ENCODE measurements at regions not wholly inside any gene's neighbourhood (a gene's known extent, or its start where the extent isn't known, plus 50 kb on each side); places are given as distances from the start of the nearest gene placed in this dataset.

DNA sequence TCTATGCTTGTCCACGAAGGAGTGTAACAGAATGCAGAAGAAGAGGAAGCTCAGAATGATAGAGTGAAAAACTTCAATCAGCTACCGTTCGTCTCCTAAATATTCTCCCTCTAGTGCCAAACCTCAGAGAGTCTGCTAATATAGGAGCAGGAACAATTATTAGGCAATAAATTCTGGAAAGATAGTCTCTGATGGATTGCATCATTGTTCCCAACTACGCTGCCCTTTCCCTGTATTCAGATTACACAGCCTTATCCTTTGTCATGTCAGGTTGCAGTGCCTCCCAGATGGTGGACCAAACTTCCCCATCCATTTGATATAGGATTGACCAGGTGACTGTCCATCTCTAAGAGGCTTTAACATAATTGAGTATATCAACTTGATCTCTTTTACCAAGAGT is 811.5 kb upstream of the CHAC2 start:
- no peak for DNase-seq (ENCODE audit: low spot score)

DNA sequence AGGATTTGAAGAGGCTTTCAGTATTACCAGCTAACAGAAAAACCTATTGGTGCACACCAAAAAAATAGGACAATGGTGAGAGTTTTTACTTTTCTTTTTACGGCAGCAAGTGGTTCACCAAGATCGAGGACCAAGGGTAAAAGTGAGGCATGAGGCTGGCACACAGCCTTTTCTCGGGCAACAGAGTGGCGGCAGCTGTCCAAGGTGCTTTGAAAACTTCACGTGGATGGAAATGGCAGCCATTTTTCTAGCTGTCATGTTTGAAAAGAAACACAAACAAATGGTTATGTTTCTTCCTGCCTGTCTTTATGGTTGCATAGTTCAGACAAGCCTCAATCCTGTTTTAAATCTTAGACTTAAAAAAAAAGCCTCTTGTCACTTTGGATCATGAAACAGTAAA is 812.5 kb upstream of the CHAC2 start:
- no peak for DNase-seq (ENCODE audit: low spot score)

DNA sequence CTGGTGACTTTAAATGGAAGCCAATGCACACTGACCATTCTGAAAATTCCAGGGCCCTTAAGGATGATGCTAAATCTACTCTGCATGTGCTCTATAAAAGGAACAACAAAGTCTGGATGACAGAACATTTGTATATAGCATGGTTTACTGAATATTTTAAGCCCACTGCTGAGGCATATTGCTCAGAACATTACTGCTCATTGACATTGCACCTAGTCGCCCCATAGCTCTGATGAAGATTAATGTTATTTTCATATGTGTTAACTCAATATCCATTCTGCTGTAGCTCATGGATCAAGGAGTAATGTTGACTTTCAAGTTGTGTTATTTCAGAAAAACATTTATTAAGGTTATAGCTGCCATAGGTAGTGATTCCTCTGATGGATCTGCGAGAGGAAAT is 827.5 kb upstream of the CHAC2 start:
- DNase-seq (ENCODE audit: low spot score) = no peak

DNA sequence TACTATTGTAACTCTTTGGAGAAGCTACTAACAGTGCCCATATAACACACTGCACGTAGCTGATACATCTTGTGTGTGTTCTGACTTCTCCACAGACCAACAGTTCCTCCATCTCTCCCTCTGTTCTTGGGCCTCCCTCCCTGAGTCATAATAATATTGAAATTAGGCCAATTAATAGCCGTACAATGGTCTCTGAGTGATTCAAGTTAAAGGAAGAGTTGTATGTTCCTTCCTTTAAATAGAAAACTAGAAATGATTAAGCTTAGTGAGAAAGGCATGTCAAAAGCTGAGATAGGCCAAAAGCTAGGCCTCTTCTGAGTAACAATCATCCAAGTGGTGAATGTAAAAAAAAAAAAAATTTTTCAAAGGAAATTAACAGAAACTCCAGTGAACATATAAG is 828.4 kb upstream of the CHAC2 start:
- no peak for DNase-seq (ENCODE audit: low spot score)

DNA sequence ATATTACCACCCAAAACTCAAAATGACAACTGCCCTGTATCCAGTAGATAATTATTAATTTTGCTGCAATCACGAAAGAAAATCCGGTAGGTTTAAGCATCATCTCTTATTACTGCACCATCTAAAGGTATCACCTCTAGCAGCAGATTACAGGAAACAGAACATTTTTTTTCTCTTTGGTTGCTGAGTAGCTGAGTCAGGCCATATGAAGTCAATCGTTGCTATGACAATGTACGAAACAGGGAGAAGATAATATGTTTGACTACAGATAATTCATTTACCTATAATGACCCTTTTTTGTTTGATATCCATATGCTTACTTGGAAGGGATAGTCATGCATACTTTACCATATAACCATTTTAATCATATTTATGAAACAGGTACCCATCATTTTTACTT is 831.6 kb upstream of the CHAC2 start:
- DNase-seq (ENCODE audit: low spot score) = no peak

DNA sequence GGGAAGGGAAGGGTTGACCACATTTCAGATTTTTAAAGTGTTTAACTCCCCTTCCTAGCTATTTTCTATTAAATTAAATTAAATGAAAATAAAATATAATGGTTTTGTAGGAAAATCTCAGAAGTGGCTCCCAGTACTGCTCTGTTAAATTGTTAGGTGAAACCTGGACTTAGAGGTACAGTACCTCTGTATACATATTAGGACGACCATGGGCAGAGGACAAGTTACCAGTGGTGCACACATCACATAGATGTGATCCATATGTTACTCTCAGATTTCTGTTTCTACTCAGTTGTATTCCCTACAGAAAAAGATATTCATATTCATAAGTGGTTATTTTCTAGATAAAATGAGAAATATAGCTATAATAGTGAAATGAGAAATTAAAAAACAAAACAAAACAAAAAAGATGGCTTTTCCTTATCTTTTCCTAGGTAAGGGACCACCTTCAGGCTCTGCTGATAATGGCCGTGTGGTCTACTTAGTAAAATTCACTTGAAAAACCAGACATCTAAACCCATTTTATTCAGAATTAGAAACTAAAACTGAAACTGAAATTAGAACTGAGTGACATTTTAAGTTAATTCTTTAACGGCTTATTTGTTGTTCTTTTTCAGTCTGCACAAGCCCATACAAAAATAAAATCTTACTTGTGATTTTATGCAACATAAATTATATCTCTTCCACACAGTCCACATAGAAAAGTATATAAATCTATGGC is 832.5 kb upstream of the CHAC2 start:
- DNase-seq (ENCODE audit: low spot score) = no peak

DNA sequence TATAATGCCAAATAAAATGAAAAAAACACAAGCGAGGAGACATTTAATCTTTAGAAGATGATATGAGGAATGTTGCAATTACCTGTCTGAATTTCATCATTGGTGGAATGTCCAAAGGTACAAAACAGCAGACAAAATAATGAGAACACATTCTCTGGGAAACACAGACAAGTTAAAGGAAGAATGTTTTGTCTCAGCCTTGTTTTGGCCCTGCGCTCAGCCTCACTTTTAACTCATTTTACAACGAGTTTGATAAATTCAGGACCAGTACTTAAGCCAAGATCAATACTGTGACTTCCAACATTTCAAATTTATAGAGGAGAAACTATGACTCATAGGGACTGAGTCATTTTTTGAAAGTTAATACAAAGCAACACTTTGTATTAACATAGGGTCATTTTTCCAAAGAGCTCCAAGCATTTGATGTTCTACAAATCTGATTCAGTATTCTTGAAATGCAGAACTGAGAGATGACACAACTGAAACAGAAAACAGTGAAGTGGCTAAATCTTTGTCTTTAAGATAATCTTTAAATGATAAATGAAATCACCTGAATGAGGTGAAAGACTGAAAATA is 833.2 kb upstream of the CHAC2 start:
- DNase-seq (ENCODE audit: low spot score) = peak; percentile 5

DNA sequence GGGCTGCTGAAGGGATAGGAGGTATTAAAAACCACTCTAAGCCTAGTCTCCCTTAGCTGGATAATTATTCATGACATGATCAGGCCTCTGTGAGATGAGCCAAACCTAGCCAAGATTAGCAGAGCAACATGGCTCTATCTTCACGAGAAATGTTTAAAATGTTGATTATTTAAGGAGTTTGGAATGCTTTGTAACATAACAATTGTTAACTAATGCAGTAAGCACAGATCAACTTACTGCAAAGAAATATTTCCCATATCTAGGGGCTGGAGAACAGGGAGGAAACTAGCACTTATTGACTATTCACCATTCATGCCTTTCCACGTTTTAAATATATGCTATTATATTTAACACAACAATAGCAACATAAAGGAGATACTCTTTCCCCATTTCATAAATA is 833.7 kb upstream of the CHAC2 start:
- no peak for DNase-seq (ENCODE audit: low spot score)

DNA sequence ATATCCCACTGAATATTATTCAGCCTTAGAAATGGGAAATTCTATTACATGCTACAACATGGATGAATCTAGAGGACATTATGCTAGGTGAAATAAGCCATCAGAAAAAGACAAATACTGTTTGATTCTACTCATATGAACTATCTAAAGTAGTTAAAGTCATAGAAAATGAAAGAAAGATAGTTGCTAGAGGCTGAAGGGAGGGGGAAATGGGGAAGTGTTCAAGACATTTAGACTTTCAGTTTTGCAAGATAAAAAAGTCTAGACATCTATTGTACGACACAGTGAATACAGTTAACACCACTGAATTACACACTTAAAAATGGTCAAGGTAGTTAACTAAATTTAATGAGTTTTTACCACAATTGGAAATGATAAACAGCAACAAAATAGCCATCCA is 835.9 kb upstream of the CHAC2 start:
- no peak for DNase-seq (ENCODE audit: low spot score)

DNA sequence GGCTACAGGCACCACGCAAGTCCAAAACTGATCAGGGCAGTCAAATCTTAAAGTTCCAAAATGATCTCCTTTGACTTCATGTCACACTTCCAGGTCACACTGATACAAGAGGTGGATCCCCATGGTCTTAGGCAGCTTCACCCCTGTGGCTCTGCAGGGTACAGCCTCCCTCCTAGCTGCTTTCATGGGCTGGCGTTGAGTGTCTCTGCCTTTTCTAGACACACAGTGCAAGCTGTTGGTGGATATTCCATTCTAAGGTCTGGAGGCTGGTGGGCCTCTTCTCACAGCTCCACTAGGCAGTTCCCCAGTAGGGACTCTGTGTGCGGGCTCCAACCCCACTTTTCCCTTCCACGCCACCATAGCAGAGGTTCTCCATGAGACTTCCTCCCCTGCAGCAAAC is 838.2 kb upstream of the CHAC2 start:
- DNase-seq (ENCODE audit: low spot score) = no peak

DNA sequence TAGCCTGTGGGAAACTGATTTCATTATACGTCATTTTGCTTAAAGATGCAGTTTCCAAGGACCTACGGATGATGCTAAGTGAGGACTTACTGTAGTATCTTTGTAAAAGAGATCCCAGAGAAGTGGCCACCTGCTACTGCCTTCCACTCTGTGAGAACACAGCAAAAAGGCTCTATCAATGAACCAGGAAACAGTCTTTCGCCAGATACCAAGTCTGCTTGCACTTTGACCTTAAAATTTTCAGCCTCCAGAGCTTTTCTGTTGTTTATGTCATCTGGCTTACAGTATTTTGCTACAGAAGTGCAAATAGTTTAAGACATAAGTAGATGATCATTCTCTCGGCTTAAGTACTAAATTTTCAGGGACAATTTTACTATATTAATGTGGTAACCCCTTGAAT is 847.9 kb upstream of the CHAC2 start:
- no peak for DNase-seq (ENCODE audit: low spot score)

DNA sequence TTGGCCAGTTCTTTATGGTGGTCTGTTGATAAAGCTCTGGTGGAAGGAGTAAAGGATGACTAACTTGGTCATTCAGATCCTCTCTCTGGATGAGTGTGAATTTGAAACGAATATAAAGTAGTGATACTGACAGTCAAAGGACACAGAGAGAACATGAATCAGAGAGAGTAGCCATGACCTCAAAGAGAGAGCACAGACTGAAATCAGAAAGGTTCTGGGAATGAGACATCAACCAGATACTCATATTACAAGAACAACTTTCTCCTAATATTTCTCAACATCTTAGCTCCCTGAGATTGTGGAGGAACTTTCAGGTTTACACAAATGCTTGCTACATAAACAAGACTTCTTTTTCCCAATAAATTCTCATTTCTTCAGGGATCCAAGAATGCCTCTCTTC is 849.1 kb upstream of the CHAC2 start:
- peak; percentile 3 for DNase-seq (ENCODE audit: low spot score)

DNA sequence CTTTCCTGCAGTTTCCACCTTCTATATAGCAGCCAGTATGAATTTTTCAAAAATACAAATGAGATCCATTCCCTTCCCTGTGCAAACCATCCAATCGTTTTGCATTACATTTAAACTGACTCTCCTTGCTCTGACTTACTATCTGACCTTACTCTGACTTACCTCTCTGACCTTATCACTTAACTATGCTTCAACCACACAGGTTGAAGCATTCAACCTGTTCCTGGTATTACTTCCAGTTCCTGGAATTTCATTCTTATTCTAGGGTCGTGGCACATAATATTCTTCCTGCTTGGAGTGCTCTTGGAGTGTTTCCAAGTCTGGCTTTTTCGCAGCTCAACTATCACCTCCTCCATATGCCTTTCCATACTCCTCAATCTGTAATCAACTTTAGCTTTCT is 850.6 kb upstream of the CHAC2 start:
- no peak for DNase-seq (ENCODE audit: low spot score)

DNA sequence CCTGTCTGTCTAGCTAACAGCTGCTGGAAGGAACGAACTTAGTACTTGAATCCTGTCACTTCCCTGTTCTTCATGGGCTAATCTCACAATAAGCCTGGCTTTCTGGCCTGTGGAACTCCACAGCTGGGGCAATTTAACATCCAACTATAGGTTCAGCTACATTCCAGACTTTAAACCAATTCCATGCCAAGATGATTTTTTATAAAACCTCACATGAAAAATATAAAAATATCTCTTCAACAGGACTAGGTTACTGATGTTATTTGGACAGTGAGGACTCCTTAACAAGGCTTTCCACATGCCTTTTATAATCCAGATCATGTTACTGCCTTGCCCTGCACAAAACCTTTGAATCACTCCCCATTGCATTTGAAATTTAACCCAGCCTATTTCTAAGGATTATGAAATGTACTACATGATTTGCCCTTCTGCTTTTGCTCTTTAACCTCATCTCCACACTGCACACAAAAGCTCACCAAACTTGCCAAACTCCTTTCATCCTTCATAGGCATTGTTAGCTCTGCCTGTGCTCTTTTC is 863.2 kb upstream of the CHAC2 start:
- DNase-seq (ENCODE audit: low spot score) = peak; percentile 56

DNA sequence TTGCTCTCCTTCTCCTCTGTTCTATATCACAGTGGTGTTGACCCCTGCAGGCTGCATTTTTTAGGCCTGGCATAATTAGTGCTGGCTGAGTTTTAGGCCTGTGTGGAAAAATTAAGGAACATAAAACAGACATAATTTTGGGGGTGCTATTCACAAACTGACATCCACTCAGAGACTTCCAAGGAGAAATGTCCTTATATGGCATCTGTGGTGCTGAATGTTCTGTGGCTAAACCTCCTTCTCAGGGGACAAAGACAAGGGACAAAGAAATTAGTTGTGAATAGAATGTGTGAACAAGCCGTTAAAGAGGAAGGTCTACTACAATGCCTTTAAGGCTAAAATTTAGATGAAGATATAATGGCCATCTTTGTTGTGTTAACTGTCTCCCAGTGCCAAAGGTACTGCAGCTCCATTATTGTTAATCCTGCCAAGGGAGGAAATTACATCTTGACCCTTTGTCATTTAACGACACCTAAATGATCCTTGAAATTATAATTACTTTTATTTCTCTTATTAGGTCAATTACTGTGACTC is 870.0 kb upstream of the CHAC2 start:
- DNase-seq (ENCODE audit: low spot score) = no peak

DNA sequence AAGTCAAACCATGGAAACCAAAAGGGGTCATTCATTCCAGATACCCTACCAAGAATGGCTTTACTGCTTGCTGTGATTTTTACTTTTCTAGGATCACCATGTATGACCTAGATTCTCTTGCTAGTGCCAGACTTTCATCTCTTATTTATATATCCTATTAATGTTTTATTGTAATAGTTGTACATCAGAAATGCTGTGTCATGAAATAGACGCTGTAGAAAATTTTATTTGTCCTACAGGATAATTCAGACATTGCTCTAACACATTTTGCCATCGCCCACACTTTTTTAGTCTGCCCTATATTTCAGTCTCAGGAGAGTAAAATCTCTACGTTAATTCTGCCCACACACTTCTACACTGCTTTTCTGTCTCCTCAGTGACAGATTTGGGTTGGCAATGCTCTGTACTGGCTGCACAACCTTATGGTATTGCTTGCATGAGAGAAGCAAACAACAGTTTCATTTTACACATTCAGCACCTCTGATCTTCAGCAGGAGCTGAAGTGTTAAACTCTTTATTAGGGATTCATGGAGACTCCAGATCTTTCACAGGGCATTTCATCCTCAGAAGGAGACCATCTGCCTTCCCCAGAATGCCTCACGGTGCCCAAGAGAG is 871.8 kb upstream of the CHAC2 start:
- DNase-seq (ENCODE audit: low spot score) = no peak

DNA sequence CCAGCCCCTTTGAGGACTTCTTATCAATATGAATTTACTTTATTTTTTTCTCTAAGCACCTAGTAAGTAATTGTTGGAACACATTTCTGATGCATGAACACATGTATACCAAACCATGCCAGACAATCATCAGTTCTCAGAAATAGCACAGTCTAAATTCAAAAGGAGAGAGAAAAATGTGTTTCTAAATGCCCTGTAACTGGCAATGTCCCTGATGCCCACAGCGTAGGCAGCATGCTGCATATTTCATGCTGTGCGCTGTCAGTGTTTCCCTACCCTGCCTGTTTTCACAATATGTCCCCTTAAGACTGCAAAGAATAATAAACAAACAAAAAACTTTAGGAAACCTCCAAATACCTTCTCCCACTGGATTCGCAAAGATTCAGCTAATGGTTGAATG is 881.0 kb upstream of the CHAC2 start:
- DNase-seq (ENCODE audit: low spot score) = no peak

DNA sequence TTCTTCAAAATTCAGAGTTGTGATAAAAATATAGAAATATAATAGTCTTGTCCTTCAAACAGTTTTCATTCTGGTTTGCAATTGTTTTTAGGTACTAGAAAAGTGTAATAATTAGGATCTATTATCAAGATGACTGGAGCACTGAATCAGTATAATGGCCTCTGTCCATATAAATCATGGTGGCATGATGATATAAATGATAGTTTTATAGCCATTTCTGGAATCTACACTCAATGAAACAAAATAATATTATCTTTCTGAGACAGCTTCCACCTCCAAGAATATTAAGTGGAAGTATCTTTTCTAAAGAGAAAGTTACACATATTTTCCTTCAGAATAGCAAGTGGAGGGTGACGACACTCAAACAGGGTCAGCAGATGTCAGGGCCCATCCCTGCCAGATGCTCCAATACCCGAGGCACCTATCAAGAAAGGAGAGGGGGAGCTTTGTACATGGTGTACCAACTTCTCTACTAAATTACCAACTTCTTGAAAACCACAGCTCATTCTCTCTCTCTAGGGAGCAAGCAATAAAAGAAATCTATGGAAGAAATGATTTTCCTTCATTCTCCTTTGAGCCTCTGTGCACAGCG is 882.7 kb upstream of the CHAC2 start:
- no peak for DNase-seq (ENCODE audit: low spot score)

DNA sequence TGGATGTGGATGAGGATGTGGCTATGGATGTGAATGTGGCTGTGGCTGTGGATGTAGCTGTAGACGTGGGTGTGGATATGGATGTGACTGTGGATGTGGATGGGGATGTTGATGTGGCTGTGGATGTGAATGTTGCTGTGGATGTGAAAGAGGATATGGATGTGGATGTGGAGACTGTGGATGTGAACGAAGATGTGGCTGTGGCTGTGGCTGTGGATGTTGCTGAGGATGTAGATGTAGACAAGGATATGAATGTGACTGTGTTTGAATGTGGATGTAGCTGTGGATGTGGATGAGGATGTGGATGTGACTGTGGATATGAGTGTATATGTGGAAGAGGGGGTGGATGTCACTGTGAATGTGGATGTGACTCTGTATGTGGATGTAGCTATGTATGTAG is 884.6 kb upstream of the CHAC2 start:
- no peak for DNase-seq (ENCODE audit: low spot score)

DNA sequence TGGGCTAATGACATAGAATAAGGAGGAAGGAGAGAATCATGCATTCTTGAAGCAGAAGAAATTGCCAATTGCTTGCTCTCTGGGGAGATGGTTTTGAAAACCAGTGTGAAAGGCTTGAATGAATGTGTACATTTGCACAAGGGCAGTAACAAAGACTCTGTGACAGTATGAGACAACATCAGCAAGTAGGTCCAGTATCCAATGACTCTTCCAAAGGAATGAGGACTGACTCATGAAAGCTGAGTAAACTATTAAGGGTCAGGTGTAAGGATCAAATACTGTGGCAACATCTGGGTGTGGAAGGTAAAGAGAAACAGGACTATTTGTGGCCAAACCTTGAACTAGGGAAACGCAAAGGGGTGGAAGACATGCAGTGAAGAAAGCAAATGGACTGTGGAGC is 886.0 kb upstream of the CHAC2 start:
- DNase-seq (ENCODE audit: low spot score) = peak; percentile 7

DNA sequence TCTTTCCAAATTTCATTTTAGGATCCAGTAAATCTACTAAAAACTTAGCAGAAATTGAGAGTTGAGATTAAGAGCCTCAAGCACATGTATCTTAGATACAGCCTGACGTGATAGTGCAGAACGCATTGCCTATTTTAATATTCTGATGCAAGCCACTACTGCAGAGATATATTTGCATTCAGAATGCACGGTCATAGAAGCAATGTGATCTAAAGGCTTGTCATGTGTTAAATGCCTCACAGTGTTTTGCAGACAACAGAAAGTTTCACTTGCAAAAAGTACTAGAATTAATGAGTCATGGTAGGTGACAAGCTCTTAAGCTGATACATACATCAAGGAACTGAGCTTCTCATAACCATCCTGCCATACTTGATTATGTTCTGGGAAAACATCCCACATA is 886.7 kb upstream of the CHAC2 start:
- peak; percentile 13 for DNase-seq (ENCODE audit: low spot score)

DNA sequence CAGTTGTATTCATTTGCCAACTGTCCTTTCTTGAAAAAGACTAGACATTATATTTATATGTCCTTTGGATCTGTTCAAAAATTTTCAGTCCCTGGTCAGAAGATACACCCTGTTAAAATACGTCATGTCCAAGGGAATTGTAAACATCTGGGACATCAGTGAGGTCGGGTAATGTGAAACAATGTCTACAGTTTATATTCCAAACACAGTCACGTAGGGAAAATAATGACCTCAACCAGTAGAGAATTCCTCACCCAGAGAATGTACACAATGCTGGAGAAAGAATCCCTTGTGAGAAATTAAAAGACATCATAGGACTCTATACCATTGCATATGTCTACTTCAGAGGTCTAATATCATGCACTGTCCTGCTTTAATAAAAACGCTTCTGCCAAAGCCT is 888.0 kb upstream of the CHAC2 start:
- no peak for DNase-seq (ENCODE audit: low spot score)

DNA sequence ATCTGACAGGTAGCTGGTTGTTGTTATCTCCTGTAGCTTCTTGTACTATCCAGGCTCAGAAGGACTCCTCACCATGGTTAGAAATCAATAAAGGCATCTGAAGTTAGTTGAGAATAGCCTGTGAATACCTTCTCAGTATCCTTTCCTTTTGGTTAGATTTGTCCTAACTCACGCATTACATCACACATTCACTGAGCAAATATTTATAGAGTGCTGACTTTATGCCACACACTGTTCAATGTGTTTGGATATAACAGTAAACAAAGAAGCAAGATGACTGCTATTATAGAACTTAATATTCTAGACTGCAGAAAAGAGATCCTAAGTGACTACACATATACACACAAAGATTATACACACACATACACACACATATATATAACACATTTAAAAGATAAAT is 889.9 kb upstream of the CHAC2 start:
- DNase-seq (ENCODE audit: low spot score) = no peak

Data from umbilical cord (tissue), 1 donor.